GM12878 (cell line): ENCODE measurements at regions not wholly inside any gene's neighbourhood (a gene's known extent, or its start where the extent isn't known, plus 50 kb on each side); places are given as distances from the start of the nearest gene placed in this dataset.

Experiments used
- EZH2 ChIP-seq: IDR thresholded peaks from 2 replicates; pipeline ENCODE4 v1.6.1; 2012; ENCODE audit warnings: low read depth, mild to moderate bottlenecking, control low read depth, inconsistent platforms, low read length, borderline replicate concordance; ENCODE audit not compliant: control insufficient read depth
- HCFC1 ChIP-seq: fragments of 150-350 bp; IDR thresholded peaks from 2 replicates; pipeline ENCODE4 v1.6.1; 2014; ENCODE audit warnings: low read length
- HDAC6 ChIP-seq: fragments of 200-600 bp; sonication (generic); IDR thresholded peaks from one replicate; pipeline ENCODE4 v1.8.0; 2017; ENCODE audit warnings: antibody characterized with exemption; ENCODE audit not compliant: unreplicated experiment
- RFX5 ChIP-seq: IDR thresholded peaks from 2 replicates; pipeline ENCODE4 v1.6.1; 2011; ENCODE audit warnings: low read depth, low read length, improper control_type of control experiment
- SP1 ChIP-seq: IDR thresholded peaks from one replicate; pipeline ENCODE4 v1.6.1; 2011; ENCODE audit warnings: low read depth, low read length
- SUPT20H ChIP-seq: IDR thresholded peaks from 2 replicates; pipeline ENCODE4 v1.6.1; 2011; ENCODE audit warnings: low read depth, mild to moderate bottlenecking, low read length, moderate library complexity, borderline replicate concordance; ENCODE audit not compliant: control insufficient read depth
- TF ChIP-seq, protein P1 (sequence below): IDR thresholded peaks from 2 replicates; pipeline ENCODE4 v1.6.1; 2012; ENCODE audit warnings: mild to moderate bottlenecking, low read depth, low read length
- TF ChIP-seq, protein P2 (sequence below), 3 experiments: IDR thresholded peaks in 2 of 3; conservative IDR thresholded peaks in 1 of 3; 2 replicates each; pipeline ENCODE4 v1.5.1; 2011; ENCODE audit warnings: low read depth in 3 of 3, low read length in 3 of 3, mild to moderate bottlenecking in 3 of 3, control low read depth in 2 of 3, moderate library complexity in 2 of 3, inconsistent platforms in 1 of 3, mixed read lengths in 1 of 3; ENCODE audit not compliant: control insufficient read depth in 2 of 3, insufficient read depth in 1 of 3; ENCODE audit errors: extremely low read depth in 1 of 3
- TF ChIP-seq, protein P3 (sequence below): fragments of 450-650 bp; IDR thresholded peaks from 2 replicates; pipeline ENCODE4 v1.6.1; 2017; ENCODE audit warnings: borderline replicate concordance

DNA sequence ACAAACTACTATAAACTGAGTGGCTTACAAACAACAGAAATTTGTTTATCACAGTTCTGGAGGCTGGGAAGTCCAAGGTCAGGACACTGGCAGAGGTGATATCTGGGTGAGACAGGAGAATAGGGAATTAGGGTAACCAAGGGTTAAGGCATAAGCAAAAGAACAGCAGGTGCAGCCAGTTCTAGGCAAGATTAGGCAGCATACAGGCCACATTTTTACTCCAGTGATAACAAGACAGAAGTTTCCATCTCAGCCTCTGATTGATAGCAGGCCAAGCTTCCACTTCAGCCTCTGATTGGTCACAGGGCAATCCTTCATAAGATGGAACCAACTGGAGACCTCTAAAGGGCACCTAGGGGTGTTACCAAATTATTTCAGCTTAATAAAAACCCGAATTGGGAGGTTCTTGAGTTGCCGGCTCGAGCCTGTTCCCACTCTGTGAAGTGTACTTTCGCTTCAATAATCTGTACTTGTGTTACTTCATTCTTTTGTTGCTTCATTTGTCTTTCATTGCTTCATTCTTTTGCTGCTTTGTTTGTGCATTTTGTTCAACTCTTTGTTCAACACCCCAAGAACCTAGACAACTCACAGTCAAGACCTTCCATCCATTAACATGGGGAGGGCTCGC, 185.6 kb downstream of the TOMM20 start:
- TF ChIP-seq SP1: no peak
- TF ChIP-seq, protein P1, sequence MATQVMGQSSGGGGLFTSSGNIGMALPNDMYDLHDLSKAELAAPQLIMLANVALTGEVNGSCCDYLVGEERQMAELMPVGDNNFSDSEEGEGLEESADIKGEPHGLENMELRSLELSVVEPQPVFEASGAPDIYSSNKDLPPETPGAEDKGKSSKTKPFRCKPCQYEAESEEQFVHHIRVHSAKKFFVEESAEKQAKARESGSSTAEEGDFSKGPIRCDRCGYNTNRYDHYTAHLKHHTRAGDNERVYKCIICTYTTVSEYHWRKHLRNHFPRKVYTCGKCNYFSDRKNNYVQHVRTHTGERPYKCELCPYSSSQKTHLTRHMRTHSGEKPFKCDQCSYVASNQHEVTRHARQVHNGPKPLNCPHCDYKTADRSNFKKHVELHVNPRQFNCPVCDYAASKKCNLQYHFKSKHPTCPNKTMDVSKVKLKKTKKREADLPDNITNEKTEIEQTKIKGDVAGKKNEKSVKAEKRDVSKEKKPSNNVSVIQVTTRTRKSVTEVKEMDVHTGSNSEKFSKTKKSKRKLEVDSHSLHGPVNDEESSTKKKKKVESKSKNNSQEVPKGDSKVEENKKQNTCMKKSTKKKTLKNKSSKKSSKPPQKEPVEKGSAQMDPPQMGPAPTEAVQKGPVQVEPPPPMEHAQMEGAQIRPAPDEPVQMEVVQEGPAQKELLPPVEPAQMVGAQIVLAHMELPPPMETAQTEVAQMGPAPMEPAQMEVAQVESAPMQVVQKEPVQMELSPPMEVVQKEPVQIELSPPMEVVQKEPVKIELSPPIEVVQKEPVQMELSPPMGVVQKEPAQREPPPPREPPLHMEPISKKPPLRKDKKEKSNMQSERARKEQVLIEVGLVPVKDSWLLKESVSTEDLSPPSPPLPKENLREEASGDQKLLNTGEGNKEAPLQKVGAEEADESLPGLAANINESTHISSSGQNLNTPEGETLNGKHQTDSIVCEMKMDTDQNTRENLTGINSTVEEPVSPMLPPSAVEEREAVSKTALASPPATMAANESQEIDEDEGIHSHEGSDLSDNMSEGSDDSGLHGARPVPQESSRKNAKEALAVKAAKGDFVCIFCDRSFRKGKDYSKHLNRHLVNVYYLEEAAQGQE: no peak
- TF ChIP-seq HDAC6: no peak
- TF ChIP-seq, protein P2, sequence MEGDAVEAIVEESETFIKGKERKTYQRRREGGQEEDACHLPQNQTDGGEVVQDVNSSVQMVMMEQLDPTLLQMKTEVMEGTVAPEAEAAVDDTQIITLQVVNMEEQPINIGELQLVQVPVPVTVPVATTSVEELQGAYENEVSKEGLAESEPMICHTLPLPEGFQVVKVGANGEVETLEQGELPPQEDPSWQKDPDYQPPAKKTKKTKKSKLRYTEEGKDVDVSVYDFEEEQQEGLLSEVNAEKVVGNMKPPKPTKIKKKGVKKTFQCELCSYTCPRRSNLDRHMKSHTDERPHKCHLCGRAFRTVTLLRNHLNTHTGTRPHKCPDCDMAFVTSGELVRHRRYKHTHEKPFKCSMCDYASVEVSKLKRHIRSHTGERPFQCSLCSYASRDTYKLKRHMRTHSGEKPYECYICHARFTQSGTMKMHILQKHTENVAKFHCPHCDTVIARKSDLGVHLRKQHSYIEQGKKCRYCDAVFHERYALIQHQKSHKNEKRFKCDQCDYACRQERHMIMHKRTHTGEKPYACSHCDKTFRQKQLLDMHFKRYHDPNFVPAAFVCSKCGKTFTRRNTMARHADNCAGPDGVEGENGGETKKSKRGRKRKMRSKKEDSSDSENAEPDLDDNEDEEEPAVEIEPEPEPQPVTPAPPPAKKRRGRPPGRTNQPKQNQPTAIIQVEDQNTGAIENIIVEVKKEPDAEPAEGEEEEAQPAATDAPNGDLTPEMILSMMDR (IDR thresholded peaks at IDR 0.05 in 2 of 3, conservative IDR thresholded peaks at IDR 0.05 in 1 of 3; ENCODE audit: control insufficient read depth in 2 of 3, extremely low read depth in 1 of 3, insufficient read depth in 1 of 3, low read depth in 3 of 3, low read length in 3 of 3): no peak
- TF ChIP-seq, protein P3, sequence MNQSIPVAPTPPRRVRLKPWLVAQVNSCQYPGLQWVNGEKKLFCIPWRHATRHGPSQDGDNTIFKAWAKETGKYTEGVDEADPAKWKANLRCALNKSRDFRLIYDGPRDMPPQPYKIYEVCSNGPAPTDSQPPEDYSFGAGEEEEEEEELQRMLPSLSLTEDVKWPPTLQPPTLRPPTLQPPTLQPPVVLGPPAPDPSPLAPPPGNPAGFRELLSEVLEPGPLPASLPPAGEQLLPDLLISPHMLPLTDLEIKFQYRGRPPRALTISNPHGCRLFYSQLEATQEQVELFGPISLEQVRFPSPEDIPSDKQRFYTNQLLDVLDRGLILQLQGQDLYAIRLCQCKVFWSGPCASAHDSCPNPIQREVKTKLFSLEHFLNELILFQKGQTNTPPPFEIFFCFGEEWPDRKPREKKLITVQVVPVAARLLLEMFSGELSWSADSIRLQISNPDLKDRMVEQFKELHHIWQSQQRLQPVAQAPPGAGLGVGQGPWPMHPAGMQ: no peak
- TF ChIP-seq SUPT20H: no peak
- no peak for TF ChIP-seq HCFC1
- no peak for TF ChIP-seq RFX5
- TF ChIP-seq EZH2: no peak
